ENCODE measurements at regions not wholly inside any gene's neighbourhood (a gene's known extent, or its start where the extent isn't known, plus 50 kb on each side); places are given as distances from the start of the nearest gene placed in this dataset.

DNA sequence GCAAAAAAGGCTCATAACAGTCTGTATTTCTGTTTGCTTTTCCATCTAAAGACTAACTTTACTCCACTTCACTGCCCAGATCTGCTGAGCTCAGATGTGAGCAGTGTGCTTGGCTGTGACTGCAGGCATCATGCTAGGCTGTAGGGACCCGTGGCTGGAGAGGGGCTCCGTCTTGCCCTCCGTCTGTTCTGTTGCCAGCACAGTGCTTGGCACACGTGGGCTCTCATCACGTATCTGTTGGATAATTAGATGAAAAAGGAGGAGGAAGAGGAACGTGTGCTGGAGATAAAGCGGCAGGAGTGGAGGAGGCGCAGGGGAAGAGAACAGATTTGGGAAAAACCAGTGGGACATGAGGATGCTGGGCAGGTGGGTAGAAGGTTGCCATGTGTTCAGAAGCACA, 57.6 kb upstream of the IER3 start:
- TF ChIP-seq, protein P1, sequence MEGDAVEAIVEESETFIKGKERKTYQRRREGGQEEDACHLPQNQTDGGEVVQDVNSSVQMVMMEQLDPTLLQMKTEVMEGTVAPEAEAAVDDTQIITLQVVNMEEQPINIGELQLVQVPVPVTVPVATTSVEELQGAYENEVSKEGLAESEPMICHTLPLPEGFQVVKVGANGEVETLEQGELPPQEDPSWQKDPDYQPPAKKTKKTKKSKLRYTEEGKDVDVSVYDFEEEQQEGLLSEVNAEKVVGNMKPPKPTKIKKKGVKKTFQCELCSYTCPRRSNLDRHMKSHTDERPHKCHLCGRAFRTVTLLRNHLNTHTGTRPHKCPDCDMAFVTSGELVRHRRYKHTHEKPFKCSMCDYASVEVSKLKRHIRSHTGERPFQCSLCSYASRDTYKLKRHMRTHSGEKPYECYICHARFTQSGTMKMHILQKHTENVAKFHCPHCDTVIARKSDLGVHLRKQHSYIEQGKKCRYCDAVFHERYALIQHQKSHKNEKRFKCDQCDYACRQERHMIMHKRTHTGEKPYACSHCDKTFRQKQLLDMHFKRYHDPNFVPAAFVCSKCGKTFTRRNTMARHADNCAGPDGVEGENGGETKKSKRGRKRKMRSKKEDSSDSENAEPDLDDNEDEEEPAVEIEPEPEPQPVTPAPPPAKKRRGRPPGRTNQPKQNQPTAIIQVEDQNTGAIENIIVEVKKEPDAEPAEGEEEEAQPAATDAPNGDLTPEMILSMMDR (conservative IDR thresholded peaks at IDR 0.05): no peak
- no peak for TF ChIP-seq ZFX (IDR thresholded peaks at IDR 0.05)
- H3K27ac ChIP-seq: no peak overlapping the region

DNA sequence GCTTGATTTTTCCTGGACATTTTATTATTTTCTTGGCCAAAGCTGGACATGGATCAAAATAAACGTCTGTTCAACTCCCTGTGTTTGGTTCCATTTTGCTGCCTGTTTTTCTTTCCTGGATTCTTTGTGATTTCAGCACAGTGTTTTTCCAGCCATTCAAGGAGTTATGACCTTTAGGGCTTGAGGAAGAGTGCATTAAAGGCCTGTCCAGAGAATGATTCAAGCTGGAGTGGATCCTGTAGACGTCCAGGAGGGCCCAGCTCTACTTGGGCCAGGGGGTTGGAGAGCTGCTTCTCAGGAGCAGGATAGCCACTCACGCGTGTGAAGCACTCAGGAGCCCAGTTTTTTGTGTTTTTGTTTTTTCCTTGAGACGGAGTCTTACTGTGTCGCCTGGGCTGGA, 56.5 kb upstream of the IER3 start:
- no peak overlapping the region for H3K27ac ChIP-seq
- TF ChIP-seq ZFX (IDR thresholded peaks at IDR 0.05): no peak
- TF ChIP-seq, protein P1 (conservative IDR thresholded peaks at IDR 0.05): no peak

DNA sequence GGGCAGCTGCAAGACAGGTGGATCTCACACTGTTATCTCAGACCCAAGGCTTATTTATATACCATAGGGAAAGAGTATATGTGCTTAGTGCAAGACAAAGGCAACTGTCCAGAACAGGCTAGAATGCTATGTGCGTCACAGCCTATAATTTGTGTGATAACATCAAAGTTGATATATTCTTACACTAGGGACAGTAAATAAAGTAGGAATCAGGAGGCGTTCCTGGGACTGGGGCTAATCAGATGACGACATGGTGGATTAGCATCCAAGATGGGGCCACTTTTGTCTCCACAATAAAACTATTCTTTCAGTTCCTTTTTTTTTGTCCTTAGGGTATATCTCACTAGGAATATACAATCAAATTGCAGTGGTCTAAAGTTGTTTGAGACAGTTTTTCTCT, 54.9 kb upstream of the IER3 start:
- no peak overlapping the region; the same call in 1 of the 2 replicates for H3K27ac ChIP-seq
- TF ChIP-seq, protein P1 (conservative IDR thresholded peaks at IDR 0.05): no peak
- no peak for TF ChIP-seq ZFX (IDR thresholded peaks at IDR 0.05)

DNA sequence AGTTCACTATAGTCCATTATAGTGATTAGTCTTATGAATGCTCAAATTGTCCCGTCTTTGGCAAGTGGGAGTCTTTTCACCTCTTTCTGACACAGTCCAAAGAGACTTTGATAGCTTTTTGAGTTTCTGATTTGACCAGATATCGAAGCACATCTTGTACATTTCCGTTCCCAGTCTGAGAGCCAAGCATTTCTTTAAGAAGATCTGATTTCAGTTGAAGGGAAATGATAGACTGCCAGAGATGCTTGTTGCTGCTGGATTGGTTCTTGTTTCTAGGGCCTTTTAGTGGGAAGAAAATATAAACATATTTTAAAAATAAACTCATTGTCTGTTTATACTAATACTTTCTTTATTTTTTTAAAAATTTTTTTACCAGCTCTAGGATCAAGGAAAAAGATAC, 54.1 kb upstream of the IER3 start:
- no peak overlapping the region for H3K27ac ChIP-seq
- no peak for TF ChIP-seq ZFX (IDR thresholded peaks at IDR 0.05)
- TF ChIP-seq, protein P1 (conservative IDR thresholded peaks at IDR 0.05): no peak

DNA sequence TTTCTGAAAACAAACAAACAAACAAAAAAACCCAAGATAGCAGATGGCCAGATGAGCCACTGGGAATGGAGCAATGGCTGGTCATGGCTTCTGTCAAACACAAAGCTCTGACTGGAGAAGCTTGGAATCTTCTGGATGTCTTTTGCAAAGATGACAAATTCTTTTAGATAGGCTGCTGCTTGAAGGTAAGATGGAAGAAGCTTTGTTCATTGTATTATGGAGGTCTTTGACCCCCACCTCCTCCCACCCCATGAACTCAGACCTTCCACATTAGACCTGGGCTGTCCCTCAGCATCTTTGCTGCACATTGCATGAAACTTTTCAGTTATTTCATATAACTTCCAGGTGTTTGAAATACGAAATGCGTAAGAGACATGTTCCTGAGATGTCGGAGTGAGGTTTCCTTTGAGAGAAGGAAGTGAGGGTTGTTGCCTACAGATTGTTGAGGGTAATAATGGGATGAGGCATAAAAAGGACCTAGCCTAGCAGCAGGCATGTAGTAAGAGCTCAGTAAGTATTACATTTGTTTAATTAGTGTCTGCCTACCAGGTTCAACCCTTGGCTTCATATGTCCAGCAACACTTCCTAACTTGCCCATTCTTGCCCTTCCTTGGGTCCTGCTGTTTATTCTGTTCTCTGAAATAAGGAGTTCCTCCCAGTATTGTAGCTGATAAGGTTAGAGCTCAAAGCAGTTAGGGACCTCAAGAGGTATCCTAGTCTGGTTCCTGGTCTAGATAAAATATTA, 51.4 kb upstream of the IER3 start:
- H3K27ac ChIP-seq: no peak overlapping the region
- TF ChIP-seq, protein P1 (conservative IDR thresholded peaks at IDR 0.05): no peak
- TF ChIP-seq ZFX (IDR thresholded peaks at IDR 0.05): no peak
